Ishikawa (cell line): ENCODE measurements at regions not wholly inside any gene's neighbourhood (a gene's known extent, or its start where the extent isn't known, plus 50 kb on each side); places are given as distances from the start of the nearest gene placed in this dataset.

Experiments used
- CEBPB ChIP-seq: IDR thresholded peaks from 2 replicates; pipeline ENCODE4 v1.6.1; 2012
- CREB1 ChIP-seq: IDR thresholded peaks from 2 replicates; pipeline ENCODE4 v1.6.1; 2012; ENCODE audit warnings: low read depth
- EGR1 ChIP-seq: IDR thresholded peaks from 2 replicates; pipeline ENCODE4 v1.6.1; 2012
- EP300 ChIP-seq: IDR thresholded peaks from 2 replicates; pipeline ENCODE4 v1.6.1; 2012; ENCODE audit warnings: borderline replicate concordance
- FOXM1 ChIP-seq: IDR thresholded peaks from 2 replicates; pipeline ENCODE4 v1.6.1; 2012; ENCODE audit warnings: low read depth, borderline replicate concordance
- NFIC ChIP-seq: IDR thresholded peaks from 2 replicates; pipeline ENCODE4 v1.6.1; 2012
- RAD21 ChIP-seq: IDR thresholded peaks from 2 replicates; pipeline ENCODE4 v1.6.1; 2012; ENCODE audit warnings: low read depth
- TAF1 ChIP-seq: IDR thresholded peaks from 2 replicates; pipeline ENCODE4 v1.6.1; 2012; ENCODE audit warnings: low read depth, mild to moderate bottlenecking
- TCF12 ChIP-seq: IDR thresholded peaks from 2 replicates; pipeline ENCODE4 v1.6.1; 2012; ENCODE audit warnings: low read depth
- TEAD4 ChIP-seq: IDR thresholded peaks from 2 replicates; pipeline ENCODE4 v1.6.1; 2012
- YY1 ChIP-seq: IDR thresholded peaks from 2 replicates; pipeline ENCODE4 v1.6.1; 2012; ENCODE audit warnings: low read depth
- ZBTB7A ChIP-seq: IDR thresholded peaks from 2 replicates; pipeline ENCODE4 v1.6.1; 2012; ENCODE audit warnings: low read depth
- TF ChIP-seq, protein P1 (sequence below): IDR thresholded peaks from 2 replicates; pipeline ENCODE4 v1.6.1; 2012
- TF ChIP-seq, protein P2 (sequence below): IDR thresholded peaks from 2 replicates; pipeline ENCODE4 v1.6.1; 2012
- TF ChIP-seq, protein P3 (sequence below): IDR thresholded peaks from 2 replicates; pipeline ENCODE4 v1.6.1; 2012; ENCODE audit warnings: low read depth, mild to moderate bottlenecking

DNA sequence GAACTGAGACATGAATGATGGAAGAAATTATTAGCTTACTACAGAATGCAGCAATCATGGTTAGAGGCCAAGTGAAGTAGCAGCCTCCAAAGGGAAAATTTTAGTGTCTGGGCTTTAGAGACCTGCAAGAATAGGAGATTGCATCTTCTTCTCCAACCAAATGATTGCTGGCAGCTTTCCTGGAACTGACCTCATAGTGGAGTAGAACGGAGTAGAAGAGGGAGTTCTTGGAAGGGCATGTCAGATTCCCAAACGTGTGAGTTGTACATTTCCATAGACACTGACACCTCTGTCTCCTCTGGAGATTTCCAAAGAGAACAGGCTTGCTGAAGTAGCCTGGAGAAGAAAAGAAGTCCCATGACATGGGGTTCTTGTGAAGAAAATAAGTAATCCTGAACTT lies 169.8 kb upstream of the ERBB4 start:
- TF ChIP-seq YY1 (no peak), NFIC (no peak), TEAD4 (no peak), TAF1 (no peak), RAD21 (no peak), ZBTB7A (no peak)
- TF ChIP-seq, protein P1, sequence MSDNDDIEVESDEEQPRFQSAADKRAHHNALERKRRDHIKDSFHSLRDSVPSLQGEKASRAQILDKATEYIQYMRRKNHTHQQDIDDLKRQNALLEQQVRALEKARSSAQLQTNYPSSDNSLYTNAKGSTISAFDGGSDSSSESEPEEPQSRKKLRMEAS = no peak

DNA sequence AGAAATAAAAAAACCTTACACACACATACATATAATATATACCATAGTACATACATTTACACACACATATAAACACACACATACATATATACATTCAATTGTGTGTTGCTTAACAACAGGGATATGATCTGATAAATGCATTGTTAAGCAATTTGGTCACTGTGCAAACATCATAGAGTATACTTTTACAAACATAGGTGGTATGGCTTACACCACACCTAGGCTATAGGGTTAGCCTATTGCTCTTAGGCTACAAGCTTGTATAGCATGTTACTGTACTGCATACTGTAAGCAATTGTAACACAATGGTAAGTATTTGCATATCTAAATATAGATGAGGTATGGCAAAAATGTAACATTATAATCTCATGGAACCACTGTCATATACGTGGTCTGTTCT lies 156.8 kb upstream of the ERBB4 start:
- TF ChIP-seq, protein P1 = no peak
- TF ChIP-seq ZBTB7A (no peak), TCF12 (no peak), TAF1 (no peak), TEAD4 (no peak), CREB1 (no peak), FOXM1 (no peak), EGR1 (no peak), NFIC (no peak)
- TF ChIP-seq, protein P2, sequence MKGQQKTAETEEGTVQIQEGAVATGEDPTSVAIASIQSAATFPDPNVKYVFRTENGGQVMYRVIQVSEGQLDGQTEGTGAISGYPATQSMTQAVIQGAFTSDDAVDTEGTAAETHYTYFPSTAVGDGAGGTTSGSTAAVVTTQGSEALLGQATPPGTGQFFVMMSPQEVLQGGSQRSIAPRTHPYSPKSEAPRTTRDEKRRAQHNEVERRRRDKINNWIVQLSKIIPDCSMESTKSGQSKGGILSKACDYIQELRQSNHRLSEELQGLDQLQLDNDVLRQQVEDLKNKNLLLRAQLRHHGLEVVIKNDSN = no peak
- TF ChIP-seq, protein P3, sequence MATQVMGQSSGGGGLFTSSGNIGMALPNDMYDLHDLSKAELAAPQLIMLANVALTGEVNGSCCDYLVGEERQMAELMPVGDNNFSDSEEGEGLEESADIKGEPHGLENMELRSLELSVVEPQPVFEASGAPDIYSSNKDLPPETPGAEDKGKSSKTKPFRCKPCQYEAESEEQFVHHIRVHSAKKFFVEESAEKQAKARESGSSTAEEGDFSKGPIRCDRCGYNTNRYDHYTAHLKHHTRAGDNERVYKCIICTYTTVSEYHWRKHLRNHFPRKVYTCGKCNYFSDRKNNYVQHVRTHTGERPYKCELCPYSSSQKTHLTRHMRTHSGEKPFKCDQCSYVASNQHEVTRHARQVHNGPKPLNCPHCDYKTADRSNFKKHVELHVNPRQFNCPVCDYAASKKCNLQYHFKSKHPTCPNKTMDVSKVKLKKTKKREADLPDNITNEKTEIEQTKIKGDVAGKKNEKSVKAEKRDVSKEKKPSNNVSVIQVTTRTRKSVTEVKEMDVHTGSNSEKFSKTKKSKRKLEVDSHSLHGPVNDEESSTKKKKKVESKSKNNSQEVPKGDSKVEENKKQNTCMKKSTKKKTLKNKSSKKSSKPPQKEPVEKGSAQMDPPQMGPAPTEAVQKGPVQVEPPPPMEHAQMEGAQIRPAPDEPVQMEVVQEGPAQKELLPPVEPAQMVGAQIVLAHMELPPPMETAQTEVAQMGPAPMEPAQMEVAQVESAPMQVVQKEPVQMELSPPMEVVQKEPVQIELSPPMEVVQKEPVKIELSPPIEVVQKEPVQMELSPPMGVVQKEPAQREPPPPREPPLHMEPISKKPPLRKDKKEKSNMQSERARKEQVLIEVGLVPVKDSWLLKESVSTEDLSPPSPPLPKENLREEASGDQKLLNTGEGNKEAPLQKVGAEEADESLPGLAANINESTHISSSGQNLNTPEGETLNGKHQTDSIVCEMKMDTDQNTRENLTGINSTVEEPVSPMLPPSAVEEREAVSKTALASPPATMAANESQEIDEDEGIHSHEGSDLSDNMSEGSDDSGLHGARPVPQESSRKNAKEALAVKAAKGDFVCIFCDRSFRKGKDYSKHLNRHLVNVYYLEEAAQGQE = no peak

DNA sequence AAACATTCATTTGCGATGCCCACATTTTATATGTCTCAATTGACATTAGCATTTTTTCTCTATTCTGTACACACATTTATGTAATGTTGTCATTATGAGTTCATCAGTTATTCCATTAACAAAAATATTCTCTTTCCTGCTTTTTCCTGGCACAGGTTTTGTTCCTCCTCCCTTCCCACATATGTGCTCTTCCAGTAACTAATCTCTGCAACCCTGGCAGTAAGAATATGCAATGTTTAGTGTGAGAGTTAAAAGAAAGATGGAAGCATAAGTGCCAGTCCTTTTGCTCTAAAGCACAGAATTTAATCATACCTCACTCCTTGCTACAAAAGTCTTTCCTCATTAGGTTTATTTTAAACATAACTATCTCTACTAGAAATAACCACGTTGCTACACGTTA lies 155.8 kb upstream of the ERBB4 start:
- TF ChIP-seq, protein P3 = no peak
- TF ChIP-seq RAD21 (no peak), YY1 (no peak), FOXM1 (no peak), CEBPB (no peak), EP300 (no peak), ZBTB7A (no peak), CREB1 (no peak), NFIC (no peak), TCF12 (no peak), TAF1 (no peak), EGR1 (no peak), TEAD4 (no peak)
- TF ChIP-seq, protein P1 = no peak
- TF ChIP-seq, protein P2 = no peak

DNA sequence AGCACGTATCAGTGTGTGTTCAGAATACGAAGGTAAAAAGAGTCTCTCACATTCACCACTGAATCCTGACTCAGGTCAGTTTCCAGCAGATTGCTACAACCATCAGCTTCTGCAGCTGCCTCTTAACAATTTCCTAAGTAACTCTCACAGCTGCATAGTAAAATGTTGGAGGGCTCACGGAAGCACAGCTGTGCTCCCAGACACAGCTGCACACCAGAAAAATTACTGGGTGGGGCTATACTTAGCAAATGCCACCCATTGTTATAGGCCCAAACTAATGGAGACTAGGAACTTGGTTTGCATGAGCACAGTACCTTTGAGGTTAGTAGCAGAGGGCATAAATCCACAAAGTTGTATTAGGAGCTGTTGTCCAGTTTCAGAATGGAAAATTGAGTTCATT lies 153.9 kb upstream of the ERBB4 start:
- TF ChIP-seq, protein P1 = no peak
- TF ChIP-seq YY1 (no peak), TAF1 (no peak), TEAD4 (no peak)

DNA sequence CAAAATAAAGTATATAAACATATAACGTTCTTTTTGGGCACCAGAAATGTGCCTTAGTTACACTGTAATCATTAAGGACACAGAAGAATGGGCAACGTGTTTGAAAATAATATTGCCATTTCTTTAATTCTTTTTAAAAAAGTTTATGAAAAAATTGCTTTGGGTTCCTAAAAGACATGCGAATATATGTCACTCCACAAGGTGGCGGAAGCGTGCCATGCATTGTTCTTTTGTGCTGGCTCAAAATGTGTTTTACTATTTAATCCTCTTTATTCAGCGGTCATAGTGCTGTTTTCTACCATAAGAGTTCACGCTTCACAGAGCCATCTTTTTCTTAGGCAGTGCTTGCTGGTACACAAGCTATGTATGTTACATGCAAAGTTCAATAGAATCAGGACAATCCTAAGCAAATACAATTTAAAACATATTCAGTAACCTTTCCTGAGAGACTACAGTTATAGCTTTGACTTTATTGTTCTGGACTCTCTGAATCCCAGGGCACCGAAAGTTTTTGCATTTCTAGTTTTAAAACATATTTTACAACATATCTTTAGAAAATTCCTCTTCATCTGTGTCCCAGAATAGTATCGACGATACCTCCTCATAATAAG lies 147.8 kb upstream of the ERBB4 start:
- TF ChIP-seq NFIC = no peak
- TF ChIP-seq EP300 = no peak
- TF ChIP-seq YY1 = no peak
- TF ChIP-seq CREB1 = no peak
- TF ChIP-seq, protein P1 = no peak
- no peak for TF ChIP-seq TCF12
- TF ChIP-seq RAD21 = peak; percentile 92
